Putamen (tissue), 1 donor: ENCODE measurements at regions not wholly inside any gene's neighbourhood (a gene's known extent, or its start where the extent isn't known, plus 50 kb on each side); places are given as distances from the start of the nearest gene placed in this dataset.
"Not testable (repeated sequence)": the region's sequence is repeated elsewhere in the genome, so short reads cannot be mapped to it uniquely, and the experiment has no call there.

Experiments
- DNase-seq: peaks from one replicate; pipeline ENCODE4 v3.0.0-alpha.2; 2016; ENCODE audit warnings: low spot score

GRCh38 chr16:61181982-61182381, 854.3 kb downstream of the CDH8 start:
- no peak for DNase-seq

GRCh38 chr16:61179561-61179960, 856.7 kb downstream of the CDH8 start:
- DNase-seq, result no peak

- DNase-seq, result no peak
Measured at GRCh38 chr16:61165797-61166196, 870.4 kb downstream of the CDH8 start.

GRCh38 chr16:61150351-61150750, 885.9 kb downstream of the CDH8 start:
- DNase-seq, result no peak

- no peak for DNase-seq
Measured at GRCh38 chr16:61149709-61150108, 886.5 kb downstream of the CDH8 start.

GRCh38 chr16:61148930-61149329, 887.3 kb downstream of the CDH8 start:
- DNase-seq, result no peak

- no peak for DNase-seq
Measured at GRCh38 chr16:61146429-61146828, 889.8 kb downstream of the CDH8 start.

GRCh38 chr16:61131447-61131846, 904.8 kb downstream of the CDH8 start:
- DNase-seq, result no peak

- DNase-seq, result no peak
Measured at GRCh38 chr16:61128545-61129323, 907.5 kb downstream of the CDH8 start.

GRCh38 chr16:61105544-61105943, 930.7 kb downstream of the CDH8 start:
- DNase-seq, result no peak

- no peak for DNase-seq
Measured at GRCh38 chr16:61098505-61098904, 937.7 kb downstream of the CDH8 start.

GRCh38 chr16:61091300-61091699, 944.9 kb downstream of the CDH8 start:
- not testable (repeated sequence) for DNase-seq

GRCh38 chr16:61083711-61084110, 952.5 kb downstream of the CDH8 start:
- DNase-seq, result no peak

GRCh38 chr16:61074324-61074723, 961.9 kb downstream of the CDH8 start:
- DNase-seq, result no peak

GRCh38 chr16:61057635-61058034, 978.6 kb downstream of the CDH8 start:
- DNase-seq, result no peak

GRCh38 chr16:61050547-61050946, 985.7 kb downstream of the CDH8 start:
- no peak for DNase-seq

GRCh38 chr16:61045931-61046330, 990.3 kb downstream of the CDH8 start:
- DNase-seq, result no peak

GRCh38 chr16:61042737-61043136, 993.5 kb downstream of the CDH8 start:
- DNase-seq, result no peak

- DNase-seq, result no peak
Measured at GRCh38 chr16:61030616-61031015, 1005.6 kb downstream of the CDH8 start.

- DNase-seq, result no peak
Measured at GRCh38 chr16:61024180-61024900, 1011.9 kb downstream of the CDH8 start.

GRCh38 chr16:61014869-61015268, 1021.4 kb downstream of the CDH8 start:
- DNase-seq, result no peak

GRCh38 chr16:61007694-61008093, 1028.5 kb downstream of the CDH8 start:
- DNase-seq, result no peak

GRCh38 chr16:61005952-61006351, 1030.3 kb downstream of the CDH8 start:
- no peak for DNase-seq
